Fibroblast of the aortic adventitia (primary cell): ENCODE measurements at regions not wholly inside any gene's neighbourhood (a gene's known extent, or its start where the extent isn't known, plus 50 kb on each side); places are given as distances from the start of the nearest gene placed in this dataset.
"Not testable (repeated sequence)": the region's sequence is repeated elsewhere in the genome, so short reads cannot be mapped to it uniquely, and the experiment has no call there.

Source experiments
- DNase-seq: peaks from one replicate; pipeline ENCODE4 v3.0.0-alpha.2; 2010; ENCODE audit warnings: low read depth
- H3K4me3 ChIP-seq: 2 replicates; pipeline ENCODE4 v1.5.1; 2011; ENCODE audit warnings: low read depth, mild to moderate bottlenecking, control low read depth, low read length, moderate library complexity
- CTCF ChIP-seq: IDR thresholded peaks from 2 replicates; pipeline ENCODE4 v1.5.1; 2011; ENCODE audit warnings: mild to moderate bottlenecking, low read length, control low read depth, inconsistent platforms; ENCODE audit not compliant: insufficient read depth

- no peak overlapping the region for H3K4me3 ChIP-seq
- DNase-seq = no peak
- TF ChIP-seq CTCF = no peak
Measured at GRCh38 chr22:48628891-48629543, 1198.7 kb downstream of the BRD1 start.

GRCh38 chr22:48627966-48628365 is 1199.7 kb downstream of the BRD1 start:
- no peak overlapping the region for H3K4me3 ChIP-seq
- TF ChIP-seq CTCF = no peak
- DNase-seq = no peak

- DNase-seq = no peak
- TF ChIP-seq CTCF = no peak
- no peak overlapping the region for H3K4me3 ChIP-seq
Measured at GRCh38 chr22:48627203-48627602, 1200.5 kb downstream of the BRD1 start.

- H3K4me3 ChIP-seq = no peak overlapping the region
- DNase-seq = no peak
- TF ChIP-seq CTCF = no peak
Measured at GRCh38 chr22:48624401-48624800, 1203.3 kb downstream of the BRD1 start.

GRCh38 chr22:48622891-48623545 is 1204.7 kb downstream of the BRD1 start:
- no peak overlapping the region for H3K4me3 ChIP-seq
- no peak for TF ChIP-seq CTCF
- no peak for DNase-seq

GRCh38 chr22:48621085-48621484 is 1206.6 kb downstream of the BRD1 start:
- no peak for TF ChIP-seq CTCF
- no peak for DNase-seq
- H3K4me3 ChIP-seq = no peak overlapping the region

- not testable (repeated sequence) for H3K4me3 ChIP-seq, DNase-seq
Measured at GRCh38 chr22:48620460-48620859, 1207.2 kb downstream of the BRD1 start.
